ENCODE measurements at regions not wholly inside any gene's neighbourhood (a gene's known extent, or its start where the extent isn't known, plus 50 kb on each side); places are given as distances from the start of the nearest gene placed in this dataset.
"Not testable (repeated sequence)": the region's sequence is repeated elsewhere in the genome, so short reads cannot be mapped to it uniquely, and the experiment has no call there.

DNA sequence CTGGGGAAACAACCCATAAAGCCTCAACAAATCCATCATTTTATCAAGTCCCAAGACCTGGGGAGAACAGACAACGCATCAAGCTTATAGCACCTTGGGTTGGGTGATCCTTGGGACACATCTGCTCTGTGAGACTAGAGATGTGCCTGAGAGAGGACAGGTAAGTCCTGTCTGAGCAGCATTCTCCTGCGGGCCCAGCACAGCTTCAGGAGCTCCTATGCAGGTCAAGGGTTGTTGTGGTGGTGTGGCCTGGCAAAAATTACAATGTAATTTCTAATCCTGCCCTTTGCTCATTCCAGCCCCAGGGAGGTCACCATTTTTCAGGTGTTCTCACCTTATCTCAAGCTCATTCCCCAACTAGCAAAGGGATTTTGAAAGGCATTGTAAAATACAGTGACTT, 608.1 kb upstream of the CAMK1G start:
- H3K27ac Mint-ChIP-seq = no peak overlapping the region
- H3K36me3 Mint-ChIP-seq = no peaks in the 10 kb centered on the region
- no peak for DNase-seq (ENCODE audit: low spot score in 2 of 2)
- H3K9me3 Mint-ChIP-seq = no peaks in the 10 kb centered on the region
- no peak for ATAC-seq

DNA sequence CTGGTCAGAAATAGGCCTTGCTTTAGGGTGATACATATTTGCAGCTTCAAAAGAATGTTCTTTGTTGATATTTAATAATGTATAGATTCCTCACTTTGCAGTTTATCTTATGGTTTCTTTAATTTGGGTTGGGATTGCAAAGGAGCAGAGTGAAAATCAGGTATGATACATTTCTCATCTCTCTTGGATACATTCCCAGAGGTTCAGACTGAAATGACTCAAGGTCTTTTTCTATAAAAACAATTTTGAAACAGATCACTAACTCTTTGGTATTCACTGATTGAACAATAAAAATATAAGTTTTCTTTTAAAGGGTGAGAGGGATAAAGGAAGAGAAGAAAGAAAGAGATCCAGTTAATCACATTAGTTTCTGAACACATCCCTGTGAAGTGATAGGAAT, 606.5 kb upstream of the CAMK1G start:
- Mint-ChIP-seq H3K27ac (no peak overlapping the region), H3K36me3 (no peaks in the 10 kb centered on the region), H3K9me3 (no peaks in the 10 kb centered on the region)
- ATAC-seq (no peak), DNase-seq (ENCODE audit: low spot score in 2 of 2) (no peak)

DNA sequence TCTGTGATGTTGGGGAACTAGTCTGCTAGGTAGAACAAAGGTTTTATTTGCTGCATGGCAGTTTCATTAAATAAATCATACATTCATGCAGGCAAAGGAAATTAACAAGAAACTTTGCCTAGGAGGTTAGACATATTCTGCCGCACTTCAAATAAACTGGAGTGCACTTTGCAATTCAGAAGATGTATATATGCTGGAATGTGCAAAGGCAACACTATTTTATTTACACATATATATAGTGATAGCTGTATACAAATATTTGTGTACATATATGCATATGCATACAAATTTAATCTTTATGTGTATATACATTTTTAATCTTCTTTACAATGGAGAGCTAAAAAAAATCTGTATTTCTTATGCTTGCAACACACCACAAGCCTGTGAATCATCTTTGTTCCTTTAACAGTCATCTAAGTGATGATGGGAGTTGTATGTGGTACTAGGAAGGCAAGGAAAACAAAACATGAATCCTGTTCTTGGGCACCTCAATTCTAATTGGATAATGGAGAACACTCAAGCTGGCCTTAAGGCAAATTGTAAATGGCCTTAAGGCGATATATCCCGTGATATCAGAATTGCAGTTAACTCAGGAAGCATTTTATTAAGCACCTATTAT, 605.8 kb upstream of the CAMK1G start:
- DNase-seq (ENCODE audit: low spot score in 2 of 2) = no peak

DNA sequence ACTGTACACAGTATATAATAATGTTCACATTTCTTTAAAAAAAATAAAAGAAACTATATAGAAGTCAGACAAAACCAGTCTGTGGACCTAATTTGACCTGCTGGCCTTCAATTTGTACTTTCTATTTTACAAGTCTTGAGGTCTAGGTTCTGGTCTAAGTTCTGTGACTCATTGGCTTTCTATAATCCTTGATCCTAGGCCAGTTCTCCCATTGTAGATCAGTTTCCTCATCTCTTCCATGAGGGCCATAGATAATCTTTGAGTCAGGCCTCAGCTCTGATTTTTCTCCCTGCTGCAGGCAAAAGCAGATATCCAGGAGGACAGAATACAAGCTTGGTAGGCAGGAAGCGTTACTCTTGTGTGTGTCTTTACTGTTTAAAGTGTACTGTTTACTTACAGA, 603.7 kb upstream of the CAMK1G start:
- no peak for ATAC-seq
- no peaks in the 10 kb centered on the region for H3K9me3 Mint-ChIP-seq
- DNase-seq (ENCODE audit: low spot score in 2 of 2) = no peak

More for the DNA sequence above, 605.8 kb upstream of the CAMK1G start:
- no peaks in the 10 kb centered on the region for H3K9me3 Mint-ChIP-seq
- no peak overlapping the region for H3K27ac Mint-ChIP-seq
- H3K36me3 Mint-ChIP-seq = no peaks in the 10 kb centered on the region
- no peak for ATAC-seq

DNA sequence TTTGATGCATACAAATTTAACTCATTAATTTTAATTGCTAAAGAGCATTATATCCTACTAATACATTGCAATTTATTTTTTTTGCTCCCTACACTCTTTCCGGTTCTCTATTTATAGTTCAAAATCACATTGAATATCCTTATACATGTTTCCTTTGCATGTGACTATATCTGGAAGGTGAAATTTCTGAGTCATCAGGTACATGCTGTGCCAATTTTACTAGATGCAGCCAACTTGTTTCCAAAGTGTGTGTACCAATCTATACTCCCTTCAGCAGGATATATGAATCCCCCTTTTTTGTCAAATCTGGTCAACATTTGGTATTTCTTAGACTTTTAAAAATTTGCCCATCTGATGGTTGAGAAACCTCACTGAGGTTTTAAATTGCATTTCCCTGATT, 602.9 kb upstream of the CAMK1G start:
- no peak for ATAC-seq
- Mint-ChIP-seq H3K36me3 (no peaks in the 10 kb centered on the region), H3K9me3 (no peaks in the 10 kb centered on the region), H3K27ac (no peak overlapping the region)
- DNase-seq (ENCODE audit: low spot score in 2 of 2) = no peak

More for the DNA sequence above, 603.7 kb upstream of the CAMK1G start:
- no peaks in the 10 kb centered on the region for H3K36me3 Mint-ChIP-seq
- no peak overlapping the region for H3K27ac Mint-ChIP-seq

DNA sequence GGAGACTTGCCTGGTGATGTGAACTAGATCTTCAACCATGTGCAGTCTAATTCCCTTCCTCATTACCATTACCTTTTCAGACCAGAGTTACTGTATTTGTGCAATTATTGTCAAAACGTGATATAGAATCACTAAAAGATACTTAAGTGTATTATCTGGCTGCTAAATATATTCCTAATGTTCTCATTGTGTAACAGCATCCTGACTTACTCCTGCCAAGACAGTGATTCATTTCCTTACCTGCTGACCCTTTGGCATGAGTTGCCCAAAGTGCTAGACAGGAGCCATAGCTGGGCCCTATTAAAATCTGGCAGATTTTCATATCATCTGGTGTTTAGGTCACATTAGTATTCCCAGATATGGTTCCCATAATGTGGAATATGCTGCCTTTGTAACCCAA, 598.3 kb upstream of the CAMK1G start:
- DNase-seq (ENCODE audit: low spot score in 2 of 2) (no peak), ATAC-seq (no peak)
- peaks cover 6 to 12% of the 10 kb centered on the region in 2 donors for H3K36me3 Mint-ChIP-seq
- no peak overlapping the region for H3K27ac Mint-ChIP-seq
- H3K9me3 Mint-ChIP-seq = peaks cover 0 to 4% of the 10 kb centered on the region in 2 donors

DNA sequence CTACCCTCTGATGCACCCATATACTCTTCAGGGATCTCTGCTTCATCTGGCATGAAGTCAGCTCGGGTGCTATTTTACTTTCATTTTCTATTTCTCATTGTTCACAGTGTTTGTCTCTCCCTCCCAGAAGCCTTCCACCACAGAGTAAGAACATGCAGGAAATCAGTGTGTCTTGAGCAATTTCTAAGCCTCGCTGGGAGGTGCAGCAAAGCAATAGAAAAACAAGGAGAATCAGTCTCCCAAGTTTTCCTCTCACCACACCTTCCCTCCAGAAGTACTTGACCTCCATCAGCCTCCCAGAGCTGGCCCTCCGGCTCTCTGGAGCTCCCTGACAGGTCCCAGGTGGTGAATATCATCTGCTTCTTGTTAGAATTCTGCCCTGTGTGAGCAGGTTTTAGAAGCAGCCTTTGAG, 594.7 kb upstream of the CAMK1G start:
- Mint-ChIP-seq H3K9me3 (peaks cover 7 to 22% of the 10 kb centered on the region in 2 donors), H3K36me3 (peaks cover 19 to 21% of the 10 kb centered on the region in 2 donors), H3K27ac (peak overlapping the region; percentile 73 to 86)
- ATAC-seq (peak; percentile 80), DNase-seq (ENCODE audit: low spot score in 2 of 2) (peak in 1 of 2 donors; percentile 7)

DNA sequence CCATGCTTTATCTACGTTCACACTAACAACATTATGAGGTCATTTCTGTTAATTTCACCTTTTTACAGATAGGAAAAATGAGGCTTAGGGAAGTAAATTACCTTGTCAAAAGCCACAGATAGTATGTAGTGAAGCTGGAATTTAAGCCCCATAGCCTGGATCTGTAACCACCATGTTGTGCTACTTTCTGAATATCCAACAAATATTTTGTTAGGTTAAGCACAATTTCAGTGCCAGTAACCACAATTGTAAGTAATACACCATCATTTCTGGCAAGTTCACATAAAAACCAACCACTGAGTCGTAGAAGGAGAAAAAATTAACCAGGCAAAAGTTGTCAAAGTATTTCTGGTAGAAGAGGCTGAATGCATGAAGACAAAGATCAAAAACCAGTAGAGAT, 593.1 kb upstream of the CAMK1G start:
- DNase-seq (ENCODE audit: low spot score in 2 of 2) = no peak
- Mint-ChIP-seq H3K9me3 (peaks cover 7 to 22% of the 10 kb centered on the region in 2 donors), H3K36me3 (peaks cover 19 to 21% of the 10 kb centered on the region in 2 donors), H3K27ac (no peak overlapping the region)
- no peak for ATAC-seq

DNA sequence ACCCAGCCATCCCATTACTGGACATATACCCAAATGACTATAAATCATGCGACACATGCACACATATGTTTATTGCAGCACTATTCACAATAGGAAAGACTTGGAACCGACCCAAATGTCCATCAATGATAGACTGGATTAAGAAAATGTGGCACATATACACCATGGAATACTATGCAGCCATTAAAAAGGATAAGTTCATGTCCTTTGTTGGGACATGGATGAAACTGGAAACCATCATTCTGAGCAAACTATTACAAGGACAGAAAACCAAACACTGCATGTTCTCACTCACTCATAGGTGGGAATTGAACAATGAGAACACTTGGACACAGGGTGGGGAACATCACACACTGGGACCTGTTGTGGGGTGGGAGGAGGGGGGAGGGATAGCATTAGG, 586.5 kb upstream of the CAMK1G start:
- not testable (repeated sequence) for H3K36me3 Mint-ChIP-seq, H3K27ac Mint-ChIP-seq

DNA sequence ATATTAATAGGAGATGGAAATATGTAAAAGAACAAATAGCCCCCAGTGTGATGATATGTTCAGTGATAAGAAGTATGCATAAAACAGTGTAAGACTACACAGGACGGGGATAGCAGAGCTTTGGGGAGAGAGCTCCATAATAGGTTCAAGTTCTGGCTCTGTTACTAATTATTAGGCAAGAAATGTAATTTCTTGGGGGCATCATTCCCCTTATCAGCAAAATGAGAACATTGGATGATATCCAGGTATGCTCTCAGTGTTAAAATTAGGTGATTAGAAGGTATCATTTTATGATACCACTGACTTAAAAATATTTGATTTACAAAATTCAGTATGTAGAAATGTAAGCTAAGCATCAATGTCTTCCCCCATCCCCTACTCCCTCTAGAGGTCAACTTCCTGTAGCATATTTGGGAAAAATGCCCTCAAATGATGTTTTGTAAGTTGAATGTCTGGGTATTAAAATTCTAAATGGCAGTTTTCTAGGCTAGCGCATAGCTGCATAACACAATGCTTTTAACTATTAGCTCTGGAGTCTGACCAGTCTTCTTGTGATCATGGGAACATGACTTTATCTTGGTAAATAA, 585.7 kb upstream of the CAMK1G start:
- H3K36me3 Mint-ChIP-seq = peaks cover 0 to under 1% of the 10 kb centered on the region in 2 donors
- peaks cover 0 to 4% of the 10 kb centered on the region in 2 donors for H3K9me3 Mint-ChIP-seq
- H3K27ac Mint-ChIP-seq = no peak overlapping the region
- ATAC-seq = no peak
- DNase-seq (ENCODE audit: low spot score in 2 of 2) = no peak

More for the DNA sequence above, 586.5 kb upstream of the CAMK1G start:
- ATAC-seq; H3K9me3 Mint-ChIP-seq; DNase-seq (ENCODE audit: low spot score in 2 of 2): not testable (repeated sequence)

DNA sequence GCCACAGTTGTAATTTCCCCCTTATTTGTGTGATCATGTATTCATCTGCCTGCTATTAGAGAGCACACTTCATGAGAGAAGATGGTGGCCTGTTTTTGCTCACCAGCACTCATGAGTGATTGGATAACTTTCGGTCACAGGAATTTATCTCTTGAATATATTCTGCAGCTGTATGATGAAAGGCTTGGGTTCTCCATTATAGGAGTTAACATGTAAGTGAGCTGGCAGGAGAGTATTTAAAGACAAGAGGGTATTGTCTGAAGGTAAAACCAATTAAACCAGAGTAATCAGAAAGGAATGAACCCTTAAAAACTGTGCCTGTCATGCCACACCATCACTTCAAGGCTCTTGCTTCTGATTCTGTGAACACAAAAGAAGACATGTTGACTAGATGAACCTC, 574.9 kb upstream of the CAMK1G start:
- Mint-ChIP-seq H3K36me3 (no peaks in the 10 kb centered on the region), H3K9me3 (no peaks in the 10 kb centered on the region), H3K27ac (no peak overlapping the region)
- no peak for ATAC-seq
- DNase-seq (ENCODE audit: low spot score in 2 of 2) = no peak

DNA sequence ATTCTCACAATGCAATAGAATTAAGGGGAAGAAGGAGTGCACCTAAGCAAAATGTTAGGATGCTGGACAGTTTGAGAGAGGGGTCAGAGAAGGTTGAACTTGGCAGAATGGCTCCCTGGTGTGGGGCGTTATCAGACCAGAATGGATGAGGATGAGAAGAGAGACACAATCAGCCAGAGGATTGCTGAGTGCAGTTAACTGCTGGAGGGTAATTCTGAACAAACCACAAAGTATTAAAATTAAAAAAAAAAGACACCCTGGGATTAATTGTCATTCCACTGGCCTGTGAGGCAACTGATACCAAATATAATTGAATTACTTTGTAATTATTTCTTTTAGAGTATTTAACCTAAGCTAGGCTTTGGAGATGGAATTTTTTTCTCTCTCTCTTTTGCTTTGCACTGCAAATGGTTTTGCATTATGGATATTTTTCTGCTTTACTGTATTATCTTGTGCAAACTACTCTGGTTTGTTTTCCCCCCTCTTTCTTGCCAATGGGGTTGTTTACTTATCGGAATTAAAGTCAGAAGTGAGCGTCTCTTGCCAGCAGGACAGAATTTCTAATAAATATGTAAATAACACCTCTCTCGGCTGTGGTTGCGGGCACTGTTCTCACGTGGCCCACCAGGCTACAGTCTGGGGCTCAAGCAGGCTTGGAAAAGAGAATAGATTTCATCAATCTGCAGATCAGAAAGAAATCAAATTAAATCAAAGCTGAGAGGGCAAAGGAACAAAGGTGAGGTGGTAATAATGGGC, 572.9 kb upstream of the CAMK1G start:
- H3K27ac Mint-ChIP-seq = no peak overlapping the region
- no peaks in the 10 kb centered on the region for H3K36me3 Mint-ChIP-seq
- no peak for ATAC-seq
- no peak for DNase-seq (ENCODE audit: low spot score in 2 of 2)
- H3K9me3 Mint-ChIP-seq = peaks cover 4 to 6% of the 10 kb centered on the region in 2 donors

DNA sequence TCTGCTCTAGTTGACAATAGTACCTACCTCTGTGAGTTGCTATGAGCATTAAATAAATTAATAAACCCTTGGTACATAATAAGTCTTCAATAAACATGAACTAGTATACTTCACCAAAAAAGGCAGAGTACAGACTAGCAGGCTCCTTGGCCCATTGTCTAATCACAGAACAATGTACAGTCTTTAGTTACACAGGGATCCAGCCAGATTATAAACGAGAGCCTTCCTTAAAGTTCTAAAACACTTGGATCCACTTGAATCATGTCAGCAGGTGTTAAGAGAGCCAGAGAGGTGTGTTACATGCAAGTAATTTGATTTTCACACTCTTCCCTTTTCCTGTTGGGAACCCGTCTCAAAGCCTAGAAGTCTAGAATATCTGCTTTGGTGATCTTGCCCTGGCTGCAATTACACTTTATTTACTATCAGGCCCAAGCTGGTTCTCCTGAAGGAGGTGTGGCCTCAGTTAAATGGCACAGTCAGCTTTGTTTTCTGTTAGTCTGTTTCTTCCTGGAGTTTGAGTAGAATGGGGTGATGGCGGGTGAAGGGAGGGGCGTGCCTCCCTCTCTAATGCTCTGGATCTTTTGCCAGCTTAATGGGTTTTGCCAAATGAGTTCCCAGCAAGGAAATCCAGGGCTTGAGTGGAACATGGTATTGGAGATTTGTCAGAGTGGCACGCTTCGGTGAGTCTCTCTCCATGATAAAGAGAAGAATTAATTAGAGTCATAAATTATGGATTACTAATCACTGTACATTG, 570.9 kb upstream of the CAMK1G start:
- Mint-ChIP-seq H3K9me3 (peaks cover 4 to 6% of the 10 kb centered on the region in 2 donors), H3K36me3 (no peaks in the 10 kb centered on the region), H3K27ac (no peak overlapping the region)
- ATAC-seq = no peak
- no peak for DNase-seq (ENCODE audit: low spot score in 2 of 2)

DNA sequence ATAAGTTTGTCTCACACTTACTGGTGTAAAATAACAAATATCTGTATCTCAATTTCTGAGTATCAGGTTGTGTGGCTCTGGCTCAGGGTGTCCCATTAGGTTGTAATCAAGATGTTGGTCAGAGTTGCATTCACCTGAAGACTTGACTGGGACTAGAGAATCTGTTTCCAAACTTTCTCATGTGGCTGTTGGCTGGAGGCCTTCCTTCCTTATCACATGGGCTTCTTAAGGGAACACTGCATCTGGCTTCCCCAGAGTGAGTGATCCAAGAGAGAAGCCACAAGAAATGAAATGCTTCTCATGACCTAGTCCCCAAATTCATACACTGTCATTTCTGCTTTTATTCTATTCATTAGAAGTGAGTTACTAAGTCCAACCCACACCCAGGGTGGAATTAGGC, 568.4 kb upstream of the CAMK1G start:
- no peak for DNase-seq (ENCODE audit: low spot score in 2 of 2)
- Mint-ChIP-seq H3K36me3 (peaks cover 0 to 7% of the 10 kb centered on the region in 2 donors), H3K27ac (no peak overlapping the region), H3K9me3 (peaks cover 8 to 10% of the 10 kb centered on the region in 2 donors)
- ATAC-seq = no peak

DNA sequence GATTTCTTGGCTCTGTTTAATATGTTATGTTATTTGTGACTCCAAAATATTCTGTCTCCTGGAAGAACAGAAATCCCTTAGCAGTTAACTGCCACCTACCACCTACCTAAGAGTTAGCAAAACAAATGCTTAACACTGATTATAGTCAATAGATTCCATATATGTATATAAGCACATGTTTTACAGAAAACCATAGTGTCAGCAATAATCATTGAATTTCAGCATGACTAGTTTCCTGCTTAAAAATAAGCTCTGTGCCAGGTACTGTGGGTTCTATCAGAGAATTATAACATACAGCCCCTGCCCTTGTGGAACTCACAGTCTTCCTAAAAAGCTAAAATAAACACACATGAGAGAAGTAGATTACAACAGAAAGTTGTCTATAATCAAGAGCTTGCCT, 561.9 kb upstream of the CAMK1G start:
- Mint-ChIP-seq H3K9me3 (peaks cover 8 to 13% of the 10 kb centered on the region in 2 donors), H3K27ac (no peak overlapping the region)
- no peak for ATAC-seq

DNA sequence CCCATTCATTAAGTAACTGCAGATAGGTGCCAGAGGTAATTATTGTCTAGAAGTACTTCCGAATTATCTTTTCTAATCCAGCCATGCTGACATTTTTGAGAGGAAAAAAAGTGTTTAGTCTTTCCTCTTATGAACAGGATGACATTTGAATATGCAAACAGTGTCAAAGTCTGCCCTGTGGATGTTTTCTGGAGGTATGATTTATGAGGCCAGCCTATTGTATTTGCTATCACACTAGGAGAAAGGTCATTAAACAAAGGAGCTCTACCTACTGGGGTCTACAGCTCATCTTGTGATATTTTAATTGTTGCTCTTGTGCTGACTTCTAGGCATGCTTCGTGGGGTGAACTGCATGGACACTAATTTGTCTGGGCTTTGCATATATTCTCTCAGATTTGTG, 559.7 kb upstream of the CAMK1G start:
- peaks cover 0 to 7% of the 10 kb centered on the region in 2 donors for H3K36me3 Mint-ChIP-seq

More for the DNA sequence above, 561.9 kb upstream of the CAMK1G start:
- peaks cover 0 to 7% of the 10 kb centered on the region in 2 donors for H3K36me3 Mint-ChIP-seq
- no peak for DNase-seq (ENCODE audit: low spot score in 2 of 2)

DNA sequence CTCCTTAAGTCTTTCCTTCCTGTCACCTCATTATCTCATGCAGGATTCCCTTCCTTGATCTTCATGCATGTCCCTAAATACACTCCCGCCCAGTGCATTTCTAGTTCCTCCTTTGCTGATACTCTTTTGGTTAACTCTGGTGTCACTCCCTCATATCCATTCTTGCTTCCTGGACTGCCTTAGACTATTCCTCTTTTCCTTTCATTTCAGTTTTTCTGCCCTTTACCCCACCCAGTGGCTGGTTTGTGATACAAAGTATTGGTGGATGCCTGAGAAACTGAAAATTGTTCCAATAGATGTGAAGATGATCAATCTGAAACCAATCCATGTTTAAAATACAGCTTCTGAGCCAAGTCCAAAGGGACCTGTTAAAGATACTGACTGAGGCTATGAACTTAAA, 553.8 kb upstream of the CAMK1G start:
- Mint-ChIP-seq H3K9me3 (peaks cover 5 to 10% of the 10 kb centered on the region in 2 donors), H3K36me3 (no peaks in the 10 kb centered on the region), H3K27ac (no peak overlapping the region)
- no peak for ATAC-seq
- DNase-seq (ENCODE audit: low spot score in 2 of 2) = no peak

More for the DNA sequence above, 559.7 kb upstream of the CAMK1G start:
- Mint-ChIP-seq H3K27ac (no peak overlapping the region), H3K9me3 (peaks cover 8 to 17% of the 10 kb centered on the region in 2 donors)
- ATAC-seq = no peak
- no peak for DNase-seq (ENCODE audit: low spot score in 2 of 2)

Measured in activated naive CD4-positive, alpha-beta T cell treated with anti-CD3 and anti-CD28 coated beads, Interleukin-2, amount 50 U/mL, for 72 hours (primary cell).